SU-DHL-6 (cell line): ENCODE measurements at regions not wholly inside any gene's neighbourhood (a gene's known extent, or its start where the extent isn't known, plus 50 kb on each side); places are given as distances from the start of the nearest gene placed in this dataset.
A peak's percentile ranks its signal among the peaks of the same experiment; 100 is the strongest.

Experiments
- H2AFZ ChIP-seq: fragments of 200-600 bp; sonication (generic); 2 replicates; pipeline ENCODE4 v1.6.1; 2014; ENCODE audit warnings: low read depth, mild to moderate bottlenecking, moderate library complexity, mixed read lengths, antibody characterized with exemption, low read length; ENCODE audit not compliant: severe bottlenecking
- H3F3A ChIP-seq: fragments of 200-600 bp; shearing (Covaris generic); 2 replicates; pipeline ENCODE4 v1.6.0; 2016; ENCODE audit warnings: antibody characterized with exemption, mild to moderate bottlenecking; ENCODE audit not compliant: insufficient read depth
- H3K27ac ChIP-seq: fragments of 200-600 bp; sonication (generic); 2 replicates; pipeline ENCODE4 v1.5.1; 2016; ENCODE audit warnings: low read depth, mild to moderate bottlenecking, low read length, moderate library complexity, mixed read lengths
- H3K27me3 ChIP-seq: fragments of 200-600 bp; sonication (generic), shearing (Covaris generic); 2 replicates; pipeline ENCODE4 v1.6.0; 2014; ENCODE audit warnings: mild to moderate bottlenecking, low read length
- H3K36me3 ChIP-seq: fragments of 200-600 bp; sonication (generic); 2 replicates; pipeline ENCODE4 v1.6.1; 2014; ENCODE audit warnings: mild to moderate bottlenecking, low read length, mixed read lengths
- H3K4me2 ChIP-seq: fragments of 300-600, 200-600 bp; shearing (Covaris generic), sonication (generic); 2 replicates; pipeline ENCODE4 v1.6.0; 2014; ENCODE audit warnings: low read length, low read depth, mild to moderate bottlenecking; ENCODE audit not compliant: poor library complexity, severe bottlenecking
- H3K4me3 ChIP-seq: fragments of 200-600 bp; sonication (generic); 2 replicates; pipeline ENCODE4 v1.5.1; 2014; ENCODE audit warnings: antibody characterized with exemption, low read length, mild to moderate bottlenecking, mixed read lengths; ENCODE audit not compliant: insufficient read depth, poor library complexity, severe bottlenecking
- H3K79me2 ChIP-seq: fragments of 200-600 bp; sonication (generic); 2 replicates; pipeline ENCODE4 v1.6.1; 2014; ENCODE audit warnings: mild to moderate bottlenecking, low read length, moderate library complexity; ENCODE audit not compliant: insufficient read depth
- H3K9ac ChIP-seq: fragments of 200-600 bp; sonication (generic); 2 replicates; pipeline ENCODE4 v1.7.0; 2014; ENCODE audit warnings: mild to moderate bottlenecking, low read length
- H3K9me2 ChIP-seq: fragments of 200-600 bp; sonication (generic); replicated peaks from 2 replicates; pipeline ENCODE4 v1.6.1; 2014; ENCODE audit warnings: low read length; ENCODE audit not compliant: insufficient read depth
- H3K9me3 ChIP-seq: fragments of 200-600 bp; sonication (generic); 2 replicates; pipeline ENCODE4 v1.6.1; 2014; ENCODE audit warnings: low read length, mixed read lengths; ENCODE audit not compliant: insufficient read depth
- H4K20me1 ChIP-seq: fragments of 200-600 bp; sonication (generic); 2 replicates; pipeline ENCODE4 v1.6.1; 2014; ENCODE audit warnings: low read depth, mild to moderate bottlenecking, antibody characterized with exemption, low read length, moderate library complexity, mixed read lengths
- CTCF ChIP-seq: fragments of 200-600 bp; sonication (generic); IDR thresholded peaks from one replicate; pipeline ENCODE4 v1.5.1; 2017; ENCODE audit warnings: antibody characterized with exemption, mild to moderate bottlenecking, low read length, moderate library complexity; ENCODE audit not compliant: insufficient read depth, poor library complexity, severe bottlenecking
- EZH2phosphoT487 ChIP-seq: fragments of 200-600 bp; sonication (generic), shearing (Covaris generic); conservative IDR thresholded peaks from 2 replicates; pipeline ENCODE4 v1.6.1; 2018; ENCODE audit warnings: mild to moderate bottlenecking, antibody characterized with exemption, low read length, moderate library complexity, mixed read lengths

- peaks cover 86% of the 10 kb centered on the region for H3K79me2 ChIP-seq
- H3K4me2 ChIP-seq: no peak overlapping the region
- no peaks in the 10 kb centered on the region for H4K20me1 ChIP-seq
- peaks cover 61% of the 10 kb centered on the region; the same call in 1 of the 2 replicates for H3F3A ChIP-seq
- no peak overlapping the region for H3K9ac ChIP-seq
- H3K27me3 ChIP-seq: no peaks in the 10 kb centered on the region
- peaks cover 3% of the 10 kb centered on the region; the same call in 1 of the 2 replicates for H3K36me3 ChIP-seq
- H3K9me2 ChIP-seq: no peaks in the 10 kb centered on the region
- no peak for TF ChIP-seq EZH2phosphoT487
- TF ChIP-seq CTCF: no peak
- H3K4me3 ChIP-seq: no peak overlapping the region
- no peak overlapping the region for H2AFZ ChIP-seq
- no peak overlapping the region for H3K27ac ChIP-seq
- no peaks in the 10 kb centered on the region for H3K9me3 ChIP-seq
Measured at GRCh38 chr9:555493-555892, 286.0 kb upstream of the DMRT1 start.

DNA sequence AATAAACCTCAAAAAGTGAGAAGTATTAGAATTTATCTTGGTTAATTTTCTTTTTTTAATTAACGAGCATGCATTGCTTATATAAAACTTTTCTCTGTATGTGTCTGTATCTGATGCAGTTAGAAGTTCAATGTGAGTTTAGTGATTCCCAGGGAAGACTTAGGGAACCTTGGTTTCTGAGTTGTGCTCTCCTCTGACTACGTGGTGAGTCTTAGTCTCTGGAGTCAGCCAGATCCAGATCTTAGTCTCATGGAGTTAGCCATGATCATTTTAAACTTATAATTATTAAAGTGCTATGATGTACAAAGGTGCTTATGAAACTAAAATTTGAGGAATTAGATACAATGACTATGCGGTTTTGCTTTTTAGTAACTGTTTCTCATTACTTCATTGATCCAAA lies 285.3 kb upstream of the DMRT1 start:
- Histone ChIP-seq H3K9me2 (no peaks in the 10 kb centered on the region), H3K27me3 (no peaks in the 10 kb centered on the region), H3K36me3 (no peaks in the 10 kb centered on the region; the same call in 1 of the 2 replicates), H3K4me3 (no peak overlapping the region), H3K9me3 (no peaks in the 10 kb centered on the region), H2AFZ (no peak overlapping the region), H3K9ac (no peak overlapping the region), H3F3A (peaks cover 67% of the 10 kb centered on the region), H4K20me1 (no peaks in the 10 kb centered on the region), H3K79me2 (peaks cover 87% of the 10 kb centered on the region), H3K4me2 (no peak overlapping the region), H3K27ac (peak overlapping the region; percentile 27; the same call in 1 of the 2 replicates)
- TF ChIP-seq EZH2phosphoT487 (no peak), CTCF (no peak)

GRCh38 chr9:556675-557074 lies 284.8 kb upstream of the DMRT1 start:
- Histone ChIP-seq H3F3A (peaks cover 72% of the 10 kb centered on the region), H3K9ac (no peak overlapping the region), H4K20me1 (no peaks in the 10 kb centered on the region), H3K27ac (peak overlapping the region; percentile 27; the same call in 1 of the 2 replicates), H3K9me2 (no peaks in the 10 kb centered on the region), H3K27me3 (no peaks in the 10 kb centered on the region), H3K79me2 (peaks cover 87% of the 10 kb centered on the region), H3K36me3 (no peaks in the 10 kb centered on the region; the same call in 1 of the 2 replicates), H2AFZ (no peak overlapping the region), H3K4me2 (no peak overlapping the region), H3K4me3 (no peak overlapping the region), H3K9me3 (no peaks in the 10 kb centered on the region)
- TF ChIP-seq EZH2phosphoT487 (no peak), CTCF (no peak)
